ENCODE measurements at regions not wholly inside any gene's neighbourhood (a gene's known extent, or its start where the extent isn't known, plus 50 kb on each side); places are given as distances from the start of the nearest gene placed in this dataset.

DNA sequence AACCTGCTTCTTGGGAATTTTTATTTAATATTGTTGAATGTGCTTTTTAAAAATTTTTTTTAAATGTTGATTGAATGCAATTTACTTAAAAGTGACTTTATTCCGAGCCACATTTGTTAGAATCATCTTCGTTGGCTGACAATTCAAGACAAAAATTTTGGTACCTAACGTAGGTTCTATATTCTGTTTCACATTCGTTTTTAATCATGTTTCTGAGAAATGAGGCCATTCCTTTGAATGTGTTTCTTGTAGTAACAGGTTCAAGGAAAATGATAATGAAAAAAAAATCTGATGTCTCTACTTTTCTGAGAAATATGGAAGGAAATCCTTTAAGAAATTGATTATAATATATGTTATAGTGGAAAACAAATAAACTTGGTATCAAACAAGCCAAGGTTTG lies 92.3 kb upstream of the DCLK2 start:
- TF ChIP-seq, protein P1, sequence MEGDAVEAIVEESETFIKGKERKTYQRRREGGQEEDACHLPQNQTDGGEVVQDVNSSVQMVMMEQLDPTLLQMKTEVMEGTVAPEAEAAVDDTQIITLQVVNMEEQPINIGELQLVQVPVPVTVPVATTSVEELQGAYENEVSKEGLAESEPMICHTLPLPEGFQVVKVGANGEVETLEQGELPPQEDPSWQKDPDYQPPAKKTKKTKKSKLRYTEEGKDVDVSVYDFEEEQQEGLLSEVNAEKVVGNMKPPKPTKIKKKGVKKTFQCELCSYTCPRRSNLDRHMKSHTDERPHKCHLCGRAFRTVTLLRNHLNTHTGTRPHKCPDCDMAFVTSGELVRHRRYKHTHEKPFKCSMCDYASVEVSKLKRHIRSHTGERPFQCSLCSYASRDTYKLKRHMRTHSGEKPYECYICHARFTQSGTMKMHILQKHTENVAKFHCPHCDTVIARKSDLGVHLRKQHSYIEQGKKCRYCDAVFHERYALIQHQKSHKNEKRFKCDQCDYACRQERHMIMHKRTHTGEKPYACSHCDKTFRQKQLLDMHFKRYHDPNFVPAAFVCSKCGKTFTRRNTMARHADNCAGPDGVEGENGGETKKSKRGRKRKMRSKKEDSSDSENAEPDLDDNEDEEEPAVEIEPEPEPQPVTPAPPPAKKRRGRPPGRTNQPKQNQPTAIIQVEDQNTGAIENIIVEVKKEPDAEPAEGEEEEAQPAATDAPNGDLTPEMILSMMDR (conservative IDR thresholded peaks at IDR 0.05) = no peak
- H3K27ac ChIP-seq = no peak overlapping the region

- TF ChIP-seq, protein P1 (conservative IDR thresholded peaks at IDR 0.05) = no peak
- H3K27ac ChIP-seq = no peak overlapping the region
These were observed 91.3 kb upstream of the DCLK2 start for GRCh38 chr4:149986917-149987316.

GRCh38 chr4:149987330-149988086 lies 90.7 kb upstream of the DCLK2 start:
- TF ChIP-seq, protein P1 (conservative IDR thresholded peaks at IDR 0.05) = no peak
- no peak overlapping the region for H3K27ac ChIP-seq

GRCh38 chr4:149988087-149988410 lies 90.2 kb upstream of the DCLK2 start:
- no peak overlapping the region for H3K27ac ChIP-seq
- TF ChIP-seq, protein P1 (conservative IDR thresholded peaks at IDR 0.05) = no peak

DNA sequence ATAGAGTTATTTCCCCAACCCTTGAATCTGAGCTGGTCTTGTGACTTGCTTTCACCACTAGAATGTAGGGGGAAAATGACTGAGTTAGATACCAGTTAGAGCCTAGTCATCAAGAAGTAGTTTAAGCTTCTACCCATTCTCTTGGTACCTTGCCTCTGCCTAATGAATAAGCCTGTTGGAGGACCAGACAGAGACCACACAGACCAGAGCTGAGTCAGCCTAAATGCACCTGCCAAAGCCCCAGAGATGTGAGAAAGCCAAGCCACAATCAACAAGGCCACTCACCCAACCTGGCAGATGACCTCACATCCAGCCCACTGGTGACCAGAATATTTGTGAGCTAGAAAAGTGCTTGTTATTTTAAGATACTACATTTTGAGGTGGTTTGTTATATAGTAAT lies 85.2 kb upstream of the DCLK2 start:
- TF ChIP-seq, protein P1 (conservative IDR thresholded peaks at IDR 0.05) = no peak
- no peak overlapping the region for H3K27ac ChIP-seq

DNA sequence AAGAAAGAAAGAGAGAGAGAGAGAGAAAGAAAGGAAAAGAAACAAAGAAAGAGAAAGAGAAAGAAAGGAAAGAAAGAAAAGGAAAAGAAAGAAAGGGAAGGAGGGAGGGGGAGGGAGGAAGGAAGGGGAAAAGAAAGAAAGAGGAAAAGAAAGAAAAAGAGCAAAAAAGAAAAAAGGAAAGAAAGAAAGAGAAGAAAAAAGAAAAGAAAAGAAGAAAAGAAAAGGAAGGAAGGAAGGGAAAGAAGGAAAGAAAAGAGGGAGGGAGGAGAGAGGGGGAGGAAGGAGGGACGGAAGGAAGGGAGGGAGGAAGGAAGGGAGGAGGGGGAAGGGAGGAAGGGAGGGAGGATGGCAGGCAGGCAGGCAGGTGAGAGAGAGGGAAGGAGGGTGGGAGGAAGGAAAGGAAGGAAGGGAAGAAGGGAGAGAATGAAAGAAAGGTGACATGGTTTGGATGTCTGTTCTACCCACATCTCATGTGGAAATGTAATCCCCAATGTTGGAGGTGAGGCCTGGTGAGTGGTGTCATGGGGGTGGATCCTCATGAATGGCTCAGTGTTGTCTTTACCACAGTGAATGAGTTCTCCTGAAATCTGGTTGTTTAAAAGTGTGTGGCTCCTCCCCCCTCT lies 83.0 kb upstream of the DCLK2 start:
- H3K27ac ChIP-seq = no peak overlapping the region
- TF ChIP-seq, protein P1 (conservative IDR thresholded peaks at IDR 0.05) = no peak

- TF ChIP-seq, protein P1 (conservative IDR thresholded peaks at IDR 0.05) = no peak
- H3K27ac ChIP-seq = peak overlapping the region; percentile 68
These were observed 80.3 kb upstream of the DCLK2 start for GRCh38 chr4:149997881-149998421.
